Loucy (cell line): ENCODE measurements at regions not wholly inside any gene's neighbourhood (a gene's known extent, or its start where the extent isn't known, plus 50 kb on each side); places are given as distances from the start of the nearest gene placed in this dataset.
A peak's percentile ranks its signal among the peaks of the same experiment; 100 is the strongest.

ENCODE experiments used
- H2AFZ ChIP-seq: fragments of 200-600 bp; sonication (generic); 2 replicates; pipeline ENCODE4 v1.6.0; 2016; ENCODE audit warnings: antibody characterized with exemption, mild to moderate bottlenecking, low read length, moderate library complexity
- H3F3A ChIP-seq: fragments of 200-600 bp; 2 replicates; pipeline ENCODE4 v1.6.0; 2016; ENCODE audit warnings: antibody characterized with exemption, low read depth, mild to moderate bottlenecking
- H3K27me3 ChIP-seq: fragments of 200-600 bp; sonication (generic); 2 replicates; pipeline ENCODE4 v1.6.1; 2014; ENCODE audit warnings: low read length, mild to moderate bottlenecking; ENCODE audit not compliant: insufficient read depth, poor library complexity, severe bottlenecking
- H3K36me3 ChIP-seq: fragments of 200-600 bp; sonication (generic); 2 replicates; pipeline ENCODE4 v1.6.1; 2016; ENCODE audit warnings: low read length; ENCODE audit not compliant: insufficient read depth
- H3K4me1 ChIP-seq: fragments of 200-600 bp; sonication (generic); 2 replicates; pipeline ENCODE4 v1.5.1; 2014; ENCODE audit warnings: low read length, mild to moderate bottlenecking; ENCODE audit not compliant: insufficient read depth, poor library complexity, severe bottlenecking
- H3K4me2 ChIP-seq: fragments of 200-600 bp; sonication (generic); 2 replicates; pipeline ENCODE4 v1.6.0; 2014; ENCODE audit warnings: antibody characterized with exemption, low read length, low read depth, mild to moderate bottlenecking; ENCODE audit not compliant: poor library complexity, severe bottlenecking
- H3K4me3 ChIP-seq: fragments of 200-600 bp; sonication (generic); 2 replicates; pipeline ENCODE4 v1.5.1; 2014; ENCODE audit warnings: low read length, mild to moderate bottlenecking, mixed read lengths; ENCODE audit not compliant: poor library complexity, severe bottlenecking
- H3K79me2 ChIP-seq: fragments of 200-600 bp; sonication (generic); 2 replicates; pipeline ENCODE4 v1.6.1; 2014; ENCODE audit warnings: low read length; ENCODE audit not compliant: insufficient read depth
- H3K9ac ChIP-seq: fragments of 200-600 bp; sonication (generic); 2 replicates; pipeline ENCODE4 v1.6.0; 2014; ENCODE audit warnings: mild to moderate bottlenecking, low read depth, low read length, moderate library complexity; ENCODE audit not compliant: poor library complexity, severe bottlenecking
- H3K9me2 ChIP-seq: fragments of 200-600 bp; sonication (generic); replicated peaks from 2 replicates; pipeline ENCODE4 v1.6.1; 2016; ENCODE audit warnings: low read depth, low read length, mixed read lengths
- H3K9me3 ChIP-seq: fragments of 200-600 bp; sonication (generic); 2 replicates; pipeline ENCODE4 v1.6.1; 2014; ENCODE audit warnings: mild to moderate bottlenecking, antibody characterized with exemption, low read length, low read depth; ENCODE audit not compliant: insufficient read depth
- H4K20me1 ChIP-seq: fragments of 200-600 bp; sonication (generic); 2 replicates; pipeline ENCODE4 v1.6.0; 2014; ENCODE audit warnings: antibody characterized with exemption, low read length, mild to moderate bottlenecking; ENCODE audit not compliant: insufficient read depth, poor library complexity, severe bottlenecking
- CTCF ChIP-seq: fragments of 200-600 bp; sonication (generic); conservative IDR thresholded peaks from 2 replicates; pipeline ENCODE4 v1.5.1; 2014; ENCODE audit warnings: mild to moderate bottlenecking, antibody characterized with exemption, low read length
- EZH2phosphoT487 ChIP-seq: fragments of 200-600 bp; IDR thresholded peaks from 2 replicates; pipeline ENCODE4 v1.6.1; 2018; ENCODE audit warnings: antibody characterized with exemption, mild to moderate bottlenecking, moderate library complexity, borderline replicate concordance

GRCh38 chr3:59692117-59692516 lies 642.3 kb upstream of the CFAP20DC start:
- H2AFZ ChIP-seq = no peak overlapping the region
- H3K4me2 ChIP-seq = peak overlapping the region; percentile 28
- no peak overlapping the region for H3K9ac ChIP-seq
- no peaks in the 10 kb centered on the region for H3F3A ChIP-seq
- H3K27me3 ChIP-seq = no peaks in the 10 kb centered on the region
- no peaks in the 10 kb centered on the region for H4K20me1 ChIP-seq
- no peaks in the 10 kb centered on the region for H3K79me2 ChIP-seq
- peaks cover 22% of the 10 kb centered on the region for H3K4me1 ChIP-seq
- no peaks in the 10 kb centered on the region for H3K36me3 ChIP-seq
- no peaks in the 10 kb centered on the region for H3K9me2 ChIP-seq
- H3K9me3 ChIP-seq = no peaks in the 10 kb centered on the region
- no peak overlapping the region for H3K4me3 ChIP-seq
- TF ChIP-seq EZH2phosphoT487 = no peak
- TF ChIP-seq CTCF = no peak

DNA sequence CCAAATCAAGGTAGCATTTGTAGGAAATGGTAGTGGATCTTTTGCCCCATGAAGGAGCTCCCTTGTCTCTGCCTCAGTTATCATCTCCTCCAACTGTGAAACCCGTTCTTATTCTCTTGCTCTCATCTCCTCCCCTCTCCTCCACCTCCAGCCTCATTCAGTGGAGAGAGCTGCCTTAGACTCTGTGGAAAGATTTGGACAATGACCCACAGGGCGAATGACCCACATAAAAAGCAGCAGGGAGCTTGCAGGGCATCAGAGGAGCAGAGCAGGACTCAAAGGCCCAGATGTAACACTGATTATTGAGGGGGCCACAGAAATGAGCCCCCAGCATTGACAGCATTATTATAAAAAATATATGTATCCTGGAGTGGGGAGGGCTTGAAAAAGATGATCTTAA lies 641.1 kb upstream of the CFAP20DC start:
- Histone ChIP-seq H3K9ac (no peak overlapping the region), H3K79me2 (no peaks in the 10 kb centered on the region), H3K36me3 (no peaks in the 10 kb centered on the region), H3K4me2 (no peak overlapping the region), H3K4me3 (no peak overlapping the region), H3K9me2 (no peaks in the 10 kb centered on the region), H3F3A (no peaks in the 10 kb centered on the region), H4K20me1 (no peaks in the 10 kb centered on the region), H3K9me3 (no peaks in the 10 kb centered on the region), H3K27me3 (no peaks in the 10 kb centered on the region), H3K4me1 (peaks cover 22% of the 10 kb centered on the region), H2AFZ (peak overlapping the region; percentile 34; the same call in 1 of the 2 replicates)
- no peak for TF ChIP-seq EZH2phosphoT487
- TF ChIP-seq CTCF = no peak

DNA sequence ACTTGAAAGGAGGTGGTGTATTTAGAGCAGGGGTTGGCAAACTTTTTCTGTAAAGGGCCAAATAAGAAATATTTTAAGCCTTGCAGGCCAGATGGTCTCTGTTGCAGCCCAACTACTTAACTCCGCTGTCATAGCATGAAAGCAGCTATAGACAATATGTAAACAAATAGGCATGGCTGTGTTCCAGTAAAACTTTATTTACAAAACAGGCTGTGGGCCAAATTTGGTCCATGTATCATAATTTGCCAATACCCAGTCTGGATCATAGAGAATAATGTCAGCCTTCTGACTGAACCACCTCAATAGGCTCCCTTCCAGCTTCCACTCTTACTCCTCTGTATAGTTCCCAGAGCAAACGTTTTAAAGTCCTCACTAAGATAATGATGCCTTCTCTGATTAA lies 638.8 kb upstream of the CFAP20DC start:
- H4K20me1 ChIP-seq = no peaks in the 10 kb centered on the region
- no peaks in the 10 kb centered on the region for H3K9me2 ChIP-seq
- no peaks in the 10 kb centered on the region for H3K27me3 ChIP-seq
- no peak for TF ChIP-seq EZH2phosphoT487
- no peak for TF ChIP-seq CTCF
- H2AFZ ChIP-seq = no peak overlapping the region
- peaks cover 22% of the 10 kb centered on the region for H3K4me1 ChIP-seq
- H3K36me3 ChIP-seq = no peaks in the 10 kb centered on the region
- no peak overlapping the region for H3K4me3 ChIP-seq
- H3K9me3 ChIP-seq = no peaks in the 10 kb centered on the region
- no peaks in the 10 kb centered on the region for H3F3A ChIP-seq
- no peak overlapping the region for H3K9ac ChIP-seq
- no peak overlapping the region for H3K4me2 ChIP-seq
- no peaks in the 10 kb centered on the region for H3K79me2 ChIP-seq
